ENCODE measurements at regions not wholly inside any gene's neighbourhood (a gene's known extent, or its start where the extent isn't known, plus 50 kb on each side); places are given as distances from the start of the nearest gene placed in this dataset.
A peak's percentile ranks its signal among the peaks of the same experiment; 100 is the strongest.

- DNase-seq (no peak), ATAC-seq (no peak)
Measured at GRCh38 chr3:41106691-41107090, 92.6 kb upstream of the CTNNB1 start.

GRCh38 chr3:41111011-41111410, 88.3 kb upstream of the CTNNB1 start:
- no peak for ATAC-seq
- no peak for DNase-seq

DNA sequence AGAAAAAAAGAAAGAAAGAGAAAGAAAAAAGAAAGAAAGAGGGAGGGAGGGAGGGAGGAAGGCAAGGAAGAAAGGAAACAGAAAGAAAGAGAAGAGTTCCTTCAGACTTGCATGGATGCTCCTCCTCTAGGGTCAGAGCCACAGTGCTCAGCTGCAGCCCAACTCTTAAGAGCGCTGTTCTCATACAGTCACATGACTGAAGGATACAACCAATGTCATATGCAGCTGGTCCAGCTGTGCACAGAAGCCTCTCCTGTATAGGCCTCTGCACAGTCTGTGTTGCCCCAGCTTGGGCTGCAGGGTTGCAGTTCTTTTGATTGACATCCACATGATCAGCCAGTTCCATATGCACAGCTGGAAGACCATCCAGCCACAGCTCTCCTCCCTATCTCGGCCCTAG, 86.8 kb upstream of the CTNNB1 start:
- ATAC-seq (no peak), DNase-seq (no peak)

- ATAC-seq = no peak
Measured at GRCh38 chr3:41115069-41115468, 84.2 kb upstream of the CTNNB1 start.

GRCh38 chr3:41116851-41117250, 82.5 kb upstream of the CTNNB1 start:
- ATAC-seq (no peak), DNase-seq (no peak)

More at GRCh38 chr3:41115069-41115468, 84.2 kb upstream of the CTNNB1 start:
- no peak for DNase-seq

- DNase-seq (peak; percentile 84), ATAC-seq (peak; percentile 91)
Measured at GRCh38 chr3:41117398-41117870, 81.9 kb upstream of the CTNNB1 start.

GRCh38 chr3:41118461-41119390, 80.6 kb upstream of the CTNNB1 start:
- ATAC-seq (no peak), DNase-seq (peak; percentile 12)

DNA sequence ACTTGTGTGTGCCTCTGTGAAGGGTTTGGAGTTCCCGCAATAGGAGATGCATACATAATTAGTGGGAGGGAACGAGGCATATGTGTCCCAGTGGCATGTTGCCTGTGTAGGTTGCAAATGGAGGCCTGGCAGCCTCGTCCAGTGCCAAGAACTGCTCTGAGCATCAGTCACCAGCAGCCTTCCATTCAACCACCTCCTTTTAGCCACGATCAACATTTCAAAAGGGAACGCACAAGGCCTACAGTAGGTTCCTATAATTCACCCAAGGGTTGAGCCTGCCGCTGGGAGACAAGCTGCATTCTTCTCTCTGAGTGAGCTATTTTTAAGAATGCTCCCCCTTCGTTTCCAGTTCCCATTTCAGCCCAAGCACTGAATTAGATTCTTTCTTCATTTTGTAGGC, 78.8 kb upstream of the CTNNB1 start:
- ATAC-seq = no peak
- DNase-seq = no peak

GRCh38 chr3:41125258-41125657, 74.0 kb upstream of the CTNNB1 start:
- ATAC-seq (no peak), DNase-seq (no peak)

DNA sequence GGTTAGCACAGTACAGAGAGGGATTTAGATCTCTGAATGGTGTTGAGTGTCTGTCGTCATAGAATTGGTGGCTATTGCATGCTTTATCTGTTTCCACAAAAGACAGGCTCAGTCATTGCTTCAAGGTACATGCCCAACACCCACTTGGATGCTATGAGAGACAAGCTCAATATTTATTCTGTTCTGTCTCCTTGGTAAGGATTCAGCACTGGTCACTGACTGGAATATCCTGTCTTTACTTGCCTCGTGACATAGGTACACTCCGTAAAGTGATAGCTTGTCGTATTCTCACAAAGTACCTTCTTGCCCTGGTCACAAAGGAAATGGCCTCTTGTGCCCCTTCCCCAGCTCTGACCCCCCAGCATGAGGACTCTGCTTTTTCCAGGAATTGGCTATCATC, 72.8 kb upstream of the CTNNB1 start:
- ATAC-seq (no peak), DNase-seq (no peak)

DNA sequence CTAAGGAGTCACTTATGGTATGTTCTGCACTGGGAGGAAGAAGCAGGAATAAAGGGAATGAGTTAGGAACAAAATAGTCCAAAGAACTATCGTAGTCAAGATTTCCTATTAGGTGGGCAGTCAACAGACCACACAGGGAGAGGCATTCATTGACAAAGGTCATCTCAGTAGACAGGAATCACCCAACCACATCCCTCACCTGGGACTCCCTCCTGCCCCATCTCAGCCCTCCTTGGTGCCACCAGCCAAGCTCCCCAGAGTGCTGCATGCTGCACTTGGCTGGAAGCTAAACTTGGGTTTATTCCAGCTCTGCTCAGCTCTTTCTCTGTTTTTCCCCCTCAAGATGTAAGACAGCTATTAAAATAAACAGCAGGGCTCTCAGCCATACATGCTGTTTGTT, 72.3 kb upstream of the CTNNB1 start:
- DNase-seq = no peak
- ATAC-seq = no peak

DNA sequence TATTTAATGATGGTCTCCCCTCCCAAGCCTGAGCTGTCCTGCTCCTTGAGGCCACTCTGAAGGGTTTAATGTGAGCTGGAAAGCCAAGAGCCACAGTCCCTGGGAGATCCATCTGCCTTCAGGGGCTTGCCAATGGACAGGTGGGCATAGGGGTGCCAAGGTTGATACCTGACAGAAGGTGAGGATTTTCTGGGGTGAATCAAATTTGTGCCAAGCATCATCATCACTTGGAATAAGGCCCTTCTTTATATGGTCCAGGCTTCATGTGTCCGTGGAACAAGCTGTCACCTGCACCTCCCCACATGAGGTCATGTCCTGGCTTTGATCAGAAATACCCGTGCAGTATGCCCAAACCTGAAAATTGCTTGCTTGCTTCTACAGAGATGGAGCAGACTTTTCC, 71.9 kb upstream of the CTNNB1 start:
- no peak for DNase-seq
- ATAC-seq = no peak

GRCh38 chr3:41129731-41130130, 69.6 kb upstream of the CTNNB1 start:
- ATAC-seq (no peak), DNase-seq (no peak)

DNA sequence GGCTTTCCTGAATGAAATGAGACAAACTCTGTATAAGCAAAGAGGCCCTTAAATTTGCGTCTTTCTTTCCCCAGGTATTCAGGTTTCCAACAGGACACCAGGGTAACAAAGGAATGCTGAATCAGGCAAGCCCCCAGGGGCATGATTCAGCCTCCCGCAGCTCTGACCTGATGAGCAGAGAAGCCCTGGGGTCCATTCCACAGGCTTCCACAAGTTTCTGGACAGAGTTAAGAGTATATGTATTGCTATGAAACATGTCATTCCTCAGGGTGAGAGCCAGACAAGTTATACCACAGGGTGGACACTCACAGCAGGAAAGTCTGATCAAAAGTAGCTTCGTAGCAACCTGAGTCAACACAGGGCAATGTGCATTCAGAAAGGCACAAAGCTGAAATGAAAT, 68.1 kb upstream of the CTNNB1 start:
- DNase-seq (no peak), ATAC-seq (no peak)

DNA sequence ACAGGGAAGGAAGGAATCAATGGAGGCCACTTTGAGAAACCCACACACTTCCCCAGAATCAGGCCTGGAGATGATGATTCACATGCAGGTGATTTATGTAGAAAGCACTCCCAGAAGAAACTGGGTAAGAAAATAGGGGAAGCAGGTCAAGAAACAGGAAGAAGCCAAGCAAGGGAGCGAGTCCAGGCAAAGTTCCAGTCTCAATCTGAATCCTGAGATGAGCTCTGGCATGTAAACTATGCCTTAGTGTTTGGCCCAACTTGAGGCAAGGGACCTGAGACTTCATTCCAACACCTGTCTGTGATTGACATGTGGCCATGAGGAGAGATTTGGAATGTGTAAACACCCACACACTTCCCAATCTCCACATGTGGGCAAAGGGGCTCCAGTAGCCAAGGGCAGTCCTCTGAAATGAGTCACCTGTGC, 61.6 kb upstream of the CTNNB1 start:
- DNase-seq = no peak
- no peak for ATAC-seq

DNA sequence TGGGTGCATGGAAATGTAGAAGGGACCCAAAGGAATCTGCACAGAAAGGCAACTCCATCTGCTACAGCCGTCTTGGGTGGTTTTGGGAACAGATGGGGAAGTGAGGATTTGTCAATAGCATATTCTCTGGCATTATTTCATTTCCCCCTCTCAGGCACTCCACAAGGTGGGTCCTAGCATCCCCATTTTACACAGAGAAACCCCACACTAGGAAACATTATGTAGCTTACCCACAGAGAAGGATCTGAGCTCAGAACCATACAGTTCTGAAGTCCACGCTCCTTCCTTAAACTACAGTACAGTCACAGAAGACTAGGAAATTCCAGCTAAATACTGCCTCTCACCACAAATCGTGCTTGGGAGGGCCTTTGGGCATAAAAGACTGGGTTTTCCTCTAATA, 61.2 kb upstream of the CTNNB1 start:
- ATAC-seq (no peak), DNase-seq (no peak)

DNA sequence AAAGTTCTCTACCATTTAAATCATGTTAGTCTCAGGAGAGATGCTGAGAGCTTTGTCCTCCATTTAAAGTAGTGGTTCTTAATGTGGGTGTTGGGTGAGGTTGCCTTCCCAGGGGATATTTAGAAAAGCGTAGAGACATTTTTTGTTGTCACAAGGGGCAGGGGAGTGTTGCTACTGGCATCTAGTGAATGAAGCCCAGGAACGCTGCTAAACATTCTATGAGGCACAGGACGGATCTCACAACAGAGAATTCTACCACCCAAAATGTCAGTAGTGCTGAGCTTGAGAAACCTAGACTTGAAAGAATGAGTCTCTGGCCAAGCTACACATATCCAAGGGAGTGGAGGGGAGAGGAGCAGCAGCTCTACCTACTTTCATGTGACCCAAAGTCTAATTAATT, 60.7 kb upstream of the CTNNB1 start:
- DNase-seq = no peak
- ATAC-seq = no peak

GRCh38 chr3:41140242-41140641, 59.1 kb upstream of the CTNNB1 start:
- DNase-seq (no peak), ATAC-seq (no peak)

DNA sequence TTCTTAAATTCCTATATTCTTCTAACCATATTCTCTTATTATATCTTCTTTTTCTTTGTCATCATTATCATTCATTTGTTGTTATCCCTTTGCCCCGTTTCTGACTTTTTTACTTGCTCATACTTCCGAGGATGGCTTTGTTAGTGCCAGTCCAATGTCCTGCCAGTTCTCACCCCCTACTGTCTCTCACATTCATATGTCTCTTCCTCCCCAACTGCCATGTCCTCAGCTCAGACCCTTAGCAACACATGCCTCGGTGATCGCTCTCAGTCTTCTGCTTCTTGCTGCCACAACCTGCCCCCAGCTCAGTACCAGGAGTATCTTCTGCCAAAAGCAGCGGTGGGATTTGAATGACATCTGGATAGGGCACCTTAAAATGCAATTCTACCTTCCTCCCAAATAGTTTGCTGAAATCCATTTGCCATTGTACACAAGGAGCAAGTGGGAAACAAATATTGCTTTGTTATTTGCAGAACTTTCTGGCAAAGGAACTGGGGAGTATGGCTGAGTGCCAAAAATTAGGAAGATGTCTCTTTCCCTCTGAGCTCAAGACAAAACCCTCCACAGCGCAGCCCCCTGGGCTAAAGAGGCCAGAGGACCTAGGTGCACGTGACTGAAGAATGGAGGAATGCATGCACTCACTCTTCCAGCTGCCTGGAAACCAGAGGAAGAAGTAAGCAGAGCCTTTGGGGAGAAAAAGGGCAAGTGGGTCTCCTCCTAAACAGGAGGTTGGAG, 57.7 kb upstream of the CTNNB1 start:
- no peak for DNase-seq
- ATAC-seq = no peak

GRCh38 chr3:41143421-41144031, 55.8 kb upstream of the CTNNB1 start:
- ATAC-seq (no peak), DNase-seq (no peak)

- no peak for ATAC-seq
- DNase-seq = no peak
Measured at GRCh38 chr3:41144631-41145030, 54.7 kb upstream of the CTNNB1 start.

- DNase-seq = no peak
- no peak for ATAC-seq
Measured at GRCh38 chr3:41148478-41148877, 50.8 kb upstream of the CTNNB1 start.

DNA sequence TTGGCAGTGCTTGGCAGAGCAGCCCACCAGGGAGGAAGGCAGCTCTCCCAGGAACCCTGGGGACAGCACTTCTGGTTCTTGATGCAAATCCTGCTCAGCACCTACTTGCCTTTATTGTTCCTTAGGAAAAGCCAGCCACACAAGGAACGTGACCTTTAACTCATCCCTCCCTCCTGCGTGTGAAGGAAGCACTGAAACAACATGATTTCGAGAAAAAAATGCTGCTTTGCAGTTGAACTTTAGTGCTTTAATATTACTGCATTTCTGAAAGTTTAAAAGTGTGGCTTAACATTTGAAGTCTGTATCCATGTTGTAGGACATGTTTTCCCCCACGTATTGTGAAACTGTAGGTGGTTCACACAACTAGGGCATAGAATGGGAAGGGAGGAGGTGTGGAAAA, 50.4 kb upstream of the CTNNB1 start:
- ATAC-seq (no peak), DNase-seq (no peak)

All from stimulated activated naive CD8-positive, alpha-beta T cell treated with anti-CD3 and anti-CD28 coated beads, Interleukin-15, Interleukin-2, amounts not matched to agents 100 U/mL and 50 U/mL, for 24 hours (primary cell).